DND-41 (cell line): ENCODE measurements at regions not wholly inside any gene's neighbourhood (a gene's known extent, or its start where the extent isn't known, plus 50 kb on each side); places are given as distances from the start of the nearest gene placed in this dataset.

ENCODE experiments used
- ATAC-seq: fragments of 200-7000 bp; cut with Tn5 transposase; 3 replicates; pipeline ENCODE4 v1.9.1; 2021; ENCODE audit warnings: low read depth; ENCODE audit not compliant: insufficient read depth
- DNase-seq: peaks from one replicate; pipeline ENCODE4 v3.0.0-alpha.2; 2020
- H2AFZ ChIP-seq: 2 replicates; pipeline ENCODE4 v1.6.0; 2012; ENCODE audit warnings: low read depth, low read length
- H3K27ac ChIP-seq: 2 replicates; pipeline ENCODE4 v1.5.1; 2012; ENCODE audit warnings: low read length, inconsistent platforms
- H3K27me3 ChIP-seq: fragments of 200-600 bp; sonication (generic); 2 replicates; pipeline ENCODE4 v1.6.0; 2012; ENCODE audit warnings: low read length, mild to moderate bottlenecking, inconsistent platforms; ENCODE audit not compliant: insufficient read depth, poor library complexity
- H3K36me3 ChIP-seq: 2 replicates; pipeline ENCODE4 v1.5.1; 2012; ENCODE audit warnings: low read length, inconsistent platforms; ENCODE audit not compliant: insufficient read depth
- H3K4me1 ChIP-seq: 2 replicates; pipeline ENCODE4 v1.5.1; 2012; ENCODE audit warnings: mild to moderate bottlenecking, low read length; ENCODE audit not compliant: insufficient read depth
- H3K4me2 ChIP-seq: 2 replicates; pipeline ENCODE4 v1.6.0; 2012; ENCODE audit warnings: mild to moderate bottlenecking, moderate library complexity, low read length, inconsistent platforms; ENCODE audit not compliant: insufficient read depth
- H3K4me3 ChIP-seq, 2 experiments: fragments of 200-600 bp in 1 of 2; shearing (Covaris generic) in 1 of 2; 2 replicates each; pipeline ENCODE4 v1.5.1; 2012 to 2016; ENCODE audit warnings: inconsistent platforms in 2 of 2, low read length in 2 of 2, mild to moderate bottlenecking in 2 of 2, low read depth in 1 of 2, moderate library complexity in 1 of 2
- H3K79me2 ChIP-seq: 2 replicates; pipeline ENCODE4 v1.6.0; 2012; ENCODE audit warnings: low read length, inconsistent platforms; ENCODE audit not compliant: insufficient read depth
- H3K9ac ChIP-seq: 2 replicates; pipeline ENCODE4 v1.6.0; 2012; ENCODE audit warnings: low read depth, mild to moderate bottlenecking, inconsistent platforms, low read length, moderate library complexity
- H3K9me3 ChIP-seq: 2 replicates; pipeline ENCODE4 v1.5.1; 2012; ENCODE audit warnings: low read length, moderate library complexity, mild to moderate bottlenecking, inconsistent platforms; ENCODE audit not compliant: insufficient read depth, severe bottlenecking
- H4K20me1 ChIP-seq: 2 replicates; pipeline ENCODE4 v1.6.0; 2012; ENCODE audit warnings: low read length; ENCODE audit not compliant: insufficient read depth
- CTCF ChIP-seq: IDR thresholded peaks from 2 replicates; pipeline ENCODE4 v1.5.1; 2012; ENCODE audit warnings: borderline replicate concordance, low read length, moderate library complexity, mild to moderate bottlenecking; ENCODE audit not compliant: poor library complexity, severe bottlenecking; ENCODE audit errors: extremely low read depth
- EZH2 ChIP-seq: IDR thresholded peaks from 3 replicates; pipeline ENCODE4 v1.6.1; 2012; ENCODE audit warnings: borderline replicate concordance, low read depth, mild to moderate bottlenecking, moderate library complexity, low read length, inconsistent platforms; ENCODE audit not compliant: severe bottlenecking

GRCh38 chr17:77546772-77547241, 406.0 kb downstream of the SEC14L1 start:
- DNase-seq, result no peak
- Histone ChIP-seq H3K79me2 (no peaks in the 10 kb centered on the region), H3K4me2 (no peak overlapping the region)

GRCh38 chr17:77548967-77549366, 408.2 kb downstream of the SEC14L1 start:
- no peaks in the 10 kb centered on the region for H3K36me3 ChIP-seq
- no peaks in the 10 kb centered on the region for H4K20me1 ChIP-seq
- no peaks in the 10 kb centered on the region for H3K27me3 ChIP-seq
- H3K9me3 ChIP-seq, result no peaks in the 10 kb centered on the region
- no peaks in the 10 kb centered on the region for H3K4me1 ChIP-seq
- no peaks in the 10 kb centered on the region for H3K79me2 ChIP-seq
- no peak overlapping the region for H3K4me3 ChIP-seq
- H3K27ac ChIP-seq, result no peak overlapping the region
- ATAC-seq (no peak), DNase-seq (no peak)
- H2AFZ ChIP-seq, result no peak overlapping the region
- H3K4me2 ChIP-seq, result no peak overlapping the region
- H3K9ac ChIP-seq, result no peak overlapping the region
- TF ChIP-seq CTCF (no peak), EZH2 (no peak)

More at GRCh38 chr17:77546772-77547241, 406.0 kb downstream of the SEC14L1 start:
- no peaks in the 10 kb centered on the region for H3K9me3 ChIP-seq
- ATAC-seq, result no peak
- H3K4me1 ChIP-seq, result no peaks in the 10 kb centered on the region
- no peak for TF ChIP-seq EZH2
- no peak for TF ChIP-seq CTCF
- H3K27ac ChIP-seq, result no peak overlapping the region
- H4K20me1 ChIP-seq, result no peaks in the 10 kb centered on the region
- H2AFZ ChIP-seq, result no peak overlapping the region
- H3K36me3 ChIP-seq, result no peaks in the 10 kb centered on the region
- H3K9ac ChIP-seq, result no peak overlapping the region
- H3K27me3 ChIP-seq, result no peaks in the 10 kb centered on the region
- H3K4me3 ChIP-seq, result no peak overlapping the region

GRCh38 chr17:77549726-77550366, 408.7 kb upstream of the TNRC6C start:
- Histone ChIP-seq H4K20me1 (no peaks in the 10 kb centered on the region), H3K9me3 (no peaks in the 10 kb centered on the region), H2AFZ (no peak overlapping the region), H3K27ac (no peak overlapping the region), H3K36me3 (no peaks in the 10 kb centered on the region), H3K27me3 (no peaks in the 10 kb centered on the region), H3K4me3 (no peak overlapping the region), H3K4me1 (no peaks in the 10 kb centered on the region), H3K9ac (no peak overlapping the region), H3K4me2 (no peak overlapping the region), H3K79me2 (no peaks in the 10 kb centered on the region)
- TF ChIP-seq CTCF (no peak), EZH2 (no peak)
- no peak for ATAC-seq
- DNase-seq, result no peak
